DMS53 treated with DMSO at 0.1 percent for 48 hours (cell line): ENCODE measurements at regions not wholly inside any gene's neighbourhood (a gene's known extent, or its start where the extent isn't known, plus 50 kb on each side); places are given as distances from the start of the nearest gene placed in this dataset.

Experiments used
- DNase-seq: peaks from one replicate; lab custom pipeline; 2025; ENCODE audit not compliant: unreplicated experiment; lab: John Stamatoyannopoulos, UW

DNA sequence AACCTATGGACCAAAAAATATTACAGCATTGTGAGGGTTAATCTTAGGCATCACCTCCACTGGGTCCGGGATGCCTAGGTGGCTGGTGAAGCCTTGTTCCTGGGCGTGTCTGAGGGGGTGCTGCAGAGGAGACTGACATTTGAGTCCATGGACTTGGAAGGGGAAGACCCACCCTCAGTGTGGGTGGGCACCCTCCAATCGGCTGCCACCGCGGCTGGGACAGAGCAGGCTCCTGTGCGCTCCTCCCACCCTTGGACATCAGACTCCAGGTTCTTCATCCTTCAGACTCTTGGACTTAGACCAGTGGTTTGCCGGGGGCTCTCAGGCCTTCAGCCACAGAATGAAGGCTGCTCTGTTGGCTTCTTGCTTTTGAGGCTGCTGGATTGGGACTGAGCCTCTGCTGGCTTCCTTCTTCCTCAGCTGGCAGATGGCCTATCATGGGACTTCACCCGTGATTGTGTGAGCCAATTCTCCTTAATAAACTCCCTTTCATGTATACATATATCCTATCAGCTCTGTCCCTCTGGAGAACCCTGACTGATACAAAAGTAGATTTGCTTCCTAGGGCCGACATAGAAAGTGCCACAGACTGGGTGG is 113.1 kb downstream of the TTLL2 start:
- no peak for DNase-seq

GRCh38 chr6:167441715-167442206 is 116.9 kb downstream of the TTLL2 start:
- no peak for DNase-seq

- no peak for DNase-seq
These were observed 117.4 kb downstream of the TTLL2 start for GRCh38 chr6:167442245-167442644.

- no peak for DNase-seq
These were observed 118.2 kb downstream of the TTLL2 start for GRCh38 chr6:167442796-167443680.

- no peak for DNase-seq
These were observed 119.9 kb downstream of the TTLL2 start for GRCh38 chr6:167444602-167445346.

GRCh38 chr6:167445568-167445967 is 120.7 kb downstream of the TTLL2 start:
- no peak for DNase-seq

- DNase-seq = no peak
These were observed 121.2 kb downstream of the TTLL2 start for GRCh38 chr6:167446046-167446445.

DNA sequence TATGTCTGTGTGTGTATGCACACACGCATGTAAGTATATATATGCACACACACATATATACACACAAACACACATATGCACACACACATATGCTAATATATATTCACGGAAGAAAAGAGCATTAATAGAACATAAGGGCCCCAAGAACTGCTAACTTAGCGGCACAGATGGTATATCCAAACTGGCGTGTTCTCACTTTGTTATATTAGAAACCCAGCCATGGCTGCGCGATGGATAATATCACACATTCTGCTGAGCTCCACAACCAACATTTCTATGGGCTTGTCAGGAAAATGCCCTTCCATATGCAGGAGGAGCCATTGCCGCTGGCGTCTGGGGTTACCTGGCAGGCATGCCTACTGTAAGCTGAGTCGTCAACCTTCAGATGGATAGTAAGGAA is 122.1 kb downstream of the TTLL2 start:
- DNase-seq = no peak

DNA sequence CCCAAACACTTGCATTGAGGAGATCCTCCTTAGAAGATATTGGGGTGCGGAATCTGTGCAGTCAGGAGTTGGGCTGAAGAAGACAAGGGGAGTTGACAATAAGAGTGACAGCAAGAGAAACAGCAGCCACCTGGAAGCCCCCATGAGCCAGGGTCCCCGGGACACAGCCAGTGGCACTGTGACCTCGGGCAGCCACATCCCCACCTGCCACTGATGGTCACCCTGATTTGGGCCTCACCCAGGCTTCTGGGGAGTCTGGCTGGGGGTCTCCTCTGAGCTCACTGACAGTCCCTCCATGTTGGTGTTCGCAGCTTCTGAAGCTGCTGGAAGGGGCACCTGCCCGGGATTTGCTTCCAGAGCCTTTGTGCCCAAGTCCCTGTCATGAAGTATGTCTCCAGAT is 123.5 kb downstream of the TTLL2 start:
- DNase-seq = no peak

- DNase-seq = no peak
These were observed 124.4 kb downstream of the TTLL2 start for GRCh38 chr6:167449094-167449861.

- DNase-seq = peak; percentile 78
These were observed 125.7 kb downstream of the TTLL2 start for GRCh38 chr6:167450626-167451025.

DNA sequence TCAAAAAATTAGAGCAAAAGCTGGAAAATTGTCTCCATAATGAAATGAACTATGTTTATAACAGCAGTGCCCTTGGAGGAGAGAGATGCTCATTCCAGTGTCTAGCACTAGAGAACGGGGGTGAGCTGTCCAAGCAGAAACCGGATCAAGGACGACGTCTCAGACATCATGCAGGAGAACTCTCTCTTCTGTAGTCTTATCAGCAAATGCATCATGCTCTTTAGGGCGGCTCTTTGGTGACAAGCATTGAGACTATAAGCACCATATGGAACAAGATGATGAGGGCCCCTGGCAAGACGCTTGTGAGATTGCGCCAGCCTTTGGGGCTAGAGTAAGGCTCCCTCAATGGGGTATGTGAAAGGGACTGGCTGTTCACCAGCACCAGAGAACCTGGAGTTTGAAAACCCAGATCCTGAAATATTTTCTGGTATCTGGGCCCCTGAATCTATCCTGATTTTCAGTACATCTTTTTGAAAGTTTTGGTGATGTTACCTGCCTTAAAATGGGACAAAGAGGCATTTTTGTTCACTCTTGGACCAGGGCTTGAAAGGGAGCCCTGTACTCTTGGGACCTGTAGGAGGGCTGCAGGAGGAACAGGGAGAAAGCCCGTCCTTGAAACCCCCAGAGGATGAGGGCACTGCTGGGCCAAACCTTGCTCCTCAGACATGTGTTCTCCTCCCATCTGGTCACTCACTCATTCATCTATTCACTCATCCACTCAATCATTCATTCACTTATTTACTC is 127.6 kb downstream of the TTLL2 start:
- DNase-seq = no peak

GRCh38 chr6:167453082-167453446 is 128.2 kb downstream of the TTLL2 start:
- no peak for DNase-seq

DNA sequence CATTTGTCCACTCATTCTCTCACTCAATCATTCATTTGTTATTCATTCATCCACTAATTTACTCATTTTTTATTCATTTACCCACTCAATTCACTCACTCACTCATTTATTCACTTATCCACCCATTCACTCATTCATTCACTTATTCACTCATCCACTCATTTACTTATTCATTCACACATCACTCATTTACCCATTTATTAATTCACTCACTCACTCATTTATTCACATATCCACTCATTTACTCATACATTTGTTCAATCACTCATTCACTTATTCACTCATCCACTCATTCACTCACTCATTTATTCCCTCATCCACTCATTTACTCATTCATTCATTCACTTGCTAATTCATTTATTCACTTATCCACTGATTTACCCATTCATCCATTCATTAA is 129.1 kb downstream of the TTLL2 start:
- no peak for DNase-seq

GRCh38 chr6:167455371-167455770 is 130.5 kb downstream of the TTLL2 start:
- peak; percentile 31 for DNase-seq

DNA sequence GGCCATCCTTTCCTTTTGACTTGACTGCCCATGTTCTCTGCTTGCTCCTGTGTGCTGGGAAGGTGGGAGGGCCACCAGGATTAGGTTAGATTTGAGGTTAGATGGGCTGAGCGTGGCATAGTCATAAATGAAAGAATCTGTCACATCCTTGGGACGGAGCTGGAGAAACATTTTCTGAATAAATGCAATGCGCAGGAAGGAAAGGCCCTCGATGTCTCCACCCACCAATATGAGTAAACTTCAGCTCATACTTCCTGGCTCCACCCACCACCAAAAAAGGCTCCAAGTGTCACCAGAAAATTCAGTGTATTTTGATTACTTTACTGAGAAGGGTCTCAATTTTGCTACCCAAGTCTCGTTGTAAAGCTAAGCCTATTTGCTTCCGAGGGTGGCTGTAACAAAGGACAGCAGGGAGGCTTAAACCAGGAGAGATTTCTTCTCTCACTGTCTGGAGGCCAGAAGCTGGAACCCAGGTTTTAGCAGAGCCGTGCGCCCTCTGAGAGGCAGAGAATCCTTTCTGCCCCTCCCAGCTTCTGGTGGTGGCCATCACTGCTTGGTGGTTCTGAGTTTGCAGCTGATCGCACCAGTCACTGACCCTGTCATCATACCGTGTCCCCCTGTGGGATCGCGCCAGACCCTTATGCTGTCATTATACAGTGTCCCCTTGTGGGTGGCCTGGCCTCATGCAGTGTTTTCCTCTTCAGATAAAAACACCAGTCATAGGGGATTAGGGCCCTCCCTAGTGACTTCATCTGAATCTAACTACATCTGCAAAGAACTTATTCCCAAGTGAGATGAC is 137.8 kb downstream of the TTLL2 start:
- no peak for DNase-seq

DNA sequence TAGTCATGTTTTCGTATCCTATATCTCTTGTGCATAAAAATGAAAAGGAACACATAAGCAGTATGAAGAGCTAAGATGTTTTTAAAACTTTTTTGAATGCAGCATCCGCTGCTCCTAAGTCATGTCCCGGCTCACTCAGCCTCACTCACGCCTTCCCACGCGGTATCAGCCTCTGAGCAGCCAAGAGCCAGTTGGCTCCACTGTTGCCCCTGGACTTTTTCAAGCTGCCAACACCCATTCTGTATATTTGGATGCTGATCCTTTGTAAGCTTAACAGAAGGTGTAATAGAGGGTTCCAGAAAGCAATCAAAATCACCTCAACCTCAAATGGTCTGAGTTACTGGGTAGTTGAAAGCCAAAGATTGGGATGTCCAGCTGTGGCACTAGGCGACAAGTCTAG is 139.3 kb downstream of the TTLL2 start:
- DNase-seq = no peak

DNA sequence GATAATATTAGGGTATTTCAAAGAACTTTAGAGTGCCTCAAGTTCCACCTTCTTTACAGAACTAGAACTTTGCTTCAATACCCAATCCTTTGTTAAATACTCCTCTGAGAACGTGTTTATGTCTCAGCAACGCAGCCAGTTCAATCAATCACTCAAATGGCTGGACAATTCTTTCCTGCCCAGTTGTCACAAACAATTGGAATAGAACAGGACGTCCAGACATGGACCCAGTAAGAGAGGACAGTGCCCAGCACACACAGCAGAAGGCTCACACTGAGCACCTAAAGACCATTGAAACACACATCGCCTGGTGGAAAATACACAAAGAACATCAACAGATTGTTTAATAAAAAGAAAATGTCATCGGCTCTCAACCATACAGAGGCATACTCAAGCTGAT is 140.6 kb downstream of the TTLL2 start:
- no peak for DNase-seq

- DNase-seq = no peak
These were observed 142.4 kb downstream of the TTLL2 start for GRCh38 chr6:167467282-167467681.
